ENCODE measurements at regions not wholly inside any gene's neighbourhood (a gene's known extent, or its start where the extent isn't known, plus 50 kb on each side); places are given as distances from the start of the nearest gene placed in this dataset.
A peak's percentile ranks its signal among the peaks of the same experiment; 100 is the strongest.

GRCh38 chrX:155715141-155715540, 102.4 kb upstream of the TMLHE start:
- in situ Hi-C loops (cut with HindIII; ENCODE audit: low sequenced_read_pairs) = no loop called here
- DNase-seq (ENCODE audit: low spot score) = no peak

GRCh38 chrX:155695419-155695818, 82.7 kb upstream of the TMLHE start:
- in situ Hi-C loops (cut with HindIII; ENCODE audit: low sequenced_read_pairs) = no loop called here

GRCh38 chrX:155694649-155695048, 81.9 kb upstream of the TMLHE start:
- no peak for DNase-seq (ENCODE audit: low spot score)
- in situ Hi-C loops (cut with HindIII; ENCODE audit: low sequenced_read_pairs) = no loop called here

More at GRCh38 chrX:155695419-155695818, 82.7 kb upstream of the TMLHE start:
- no peak for DNase-seq (ENCODE audit: low spot score)

GRCh38 chrX:155682834-155683233, 70.1 kb upstream of the TMLHE start:
- in situ Hi-C loops (cut with HindIII; ENCODE audit: low sequenced_read_pairs) = no loop called here
- DNase-seq (ENCODE audit: low spot score) = no peak

GRCh38 chrX:155679715-155680114, 67.0 kb upstream of the TMLHE start:
- DNase-seq (ENCODE audit: low spot score) = no peak
- in situ Hi-C loops (cut with HindIII; ENCODE audit: low sequenced_read_pairs) = no loop called here

- DNase-seq (ENCODE audit: low spot score) = peak; percentile 29
- in situ Hi-C loops (cut with HindIII; ENCODE audit: low sequenced_read_pairs) = no loop called here
Observed at GRCh38 chrX:155673338-155673737, 60.6 kb upstream of the TMLHE start.

GRCh38 chrX:155666741-155667140, 54.0 kb upstream of the TMLHE start:
- in situ Hi-C loops (cut with HindIII; ENCODE audit: low sequenced_read_pairs) = no loop called here
- DNase-seq (ENCODE audit: low spot score) = no peak
